ENCODE measurements at regions not wholly inside any gene's neighbourhood (a gene's known extent, or its start where the extent isn't known, plus 50 kb on each side); places are given as distances from the start of the nearest gene placed in this dataset.

- CTCF ChIA-PET: interaction anchor here (1.2 kb wide), 1 partner anchor 10 kb away, joined by 3 read pairs; no protein-coding TSS in a partner anchor
- POLR2A ChIA-PET: no interaction called here
- no peak for TF ChIP-seq CTCF (IDR thresholded peaks at IDR 0.05; ENCODE audit: control extremely low read depth, extremely low read depth, low read depth, missing control alignments)
- DNase-seq (ENCODE audit: extremely low spot score): no peak
These were observed 106.0 kb upstream of the ERCC6L2 start for GRCh38 chr9:95769473-95769872.

GRCh38 chr9:95766906-95767305 lies 108.6 kb upstream of the ERCC6L2 start:
- no peak for DNase-seq (ENCODE audit: extremely low spot score)
- TF ChIP-seq CTCF (IDR thresholded peaks at IDR 0.05; ENCODE audit: control extremely low read depth, extremely low read depth, low read depth, missing control alignments): no peak
- ChIA-PET POLR2A (no interaction called here), CTCF (interaction anchor here (1.4 kb wide), 1 partner anchor 41 kb away, joined by 3 read pairs; no protein-coding TSS in a partner anchor)

GRCh38 chr9:95764533-95765319 lies 110.8 kb upstream of the ERCC6L2 start:
- POLR2A ChIA-PET: no interaction called here
- TF ChIP-seq CTCF (IDR thresholded peaks at IDR 0.05; ENCODE audit: control extremely low read depth, extremely low read depth, low read depth, missing control alignments): no peak
- DNase-seq (ENCODE audit: extremely low spot score): no peak
- CTCF ChIA-PET: no interaction called here

- TF ChIP-seq CTCF (IDR thresholded peaks at IDR 0.05; ENCODE audit: control extremely low read depth, extremely low read depth, low read depth, missing control alignments): no peak
- ChIA-PET CTCF (no interaction called here), POLR2A (no interaction called here)
- no peak for DNase-seq (ENCODE audit: extremely low spot score)
These were observed 111.5 kb upstream of the ERCC6L2 start for GRCh38 chr9:95763983-95764382.

- CTCF ChIA-PET: interaction anchor here (1.3 kb wide), 1 partner anchor 312 kb away, joined by 4 read pairs; no protein-coding TSS in a partner anchor
- POLR2A ChIA-PET: no interaction called here
- no peak for TF ChIP-seq CTCF (IDR thresholded peaks at IDR 0.05; ENCODE audit: control extremely low read depth, extremely low read depth, low read depth, missing control alignments)
- DNase-seq (ENCODE audit: extremely low spot score): no peak
These were observed 112.5 kb upstream of the ERCC6L2 start for GRCh38 chr9:95763006-95763405.

GRCh38 chr9:95762322-95762721 lies 113.2 kb upstream of the ERCC6L2 start:
- CTCF ChIA-PET: interaction anchor here (1.0 to 1.5 kb wide), 4 partner anchors 8 to 453 kb away, joined by 3 to 4 read pairs (median 3); no protein-coding TSS in a partner anchor
- no peak for TF ChIP-seq CTCF (IDR thresholded peaks at IDR 0.05; ENCODE audit: control extremely low read depth, extremely low read depth, low read depth, missing control alignments)
- DNase-seq (ENCODE audit: extremely low spot score): no peak
- POLR2A ChIA-PET: no interaction called here
